Spleen (tissue), 11 donors: ENCODE measurements at regions not wholly inside any gene's neighbourhood (a gene's known extent, or its start where the extent isn't known, plus 50 kb on each side); places are given as distances from the start of the nearest gene placed in this dataset.

Experiments
- DNase-seq: peaks from one replicate; pipeline ENCODE4 v3.0.0-alpha.2; 2020
- H3K27ac ChIP-seq, 8 donors: fragments of 200-600 bp; sonication (generic) in 7 of 8; 1 replicate in 4 of 8; 2 replicates in 4 of 8; pipeline versions ENCODE4 v1.5.0 to v1.8.0; 2016 to 2021; ENCODE audit warnings: inconsistent platforms in 4 of 8, mild to moderate bottlenecking in 4 of 8, moderate library complexity in 1 of 8
- H3K27me3 ChIP-seq, 7 donors: fragments of 200-600 bp; sonication (generic) in 6 of 7; replicated peaks in 1 of 7; 1 replicate in 4 of 7; 2 replicates in 3 of 7; pipeline versions ENCODE4 v1.5.0 to v1.8.0; 2016 to 2021; ENCODE audit warnings: inconsistent platforms in 3 of 7, mild to moderate bottlenecking in 1 of 7
- H3K36me3 ChIP-seq, 6 donors: fragments of 200-600 bp; sonication (generic) in 5 of 6; 1 replicate in 4 of 6; 2 replicates in 2 of 6; pipeline versions ENCODE4 v1.5.0 to v1.8.0; 2016 to 2021; ENCODE audit warnings: inconsistent platforms in 2 of 6
- H3K4me1 ChIP-seq, 6 donors: fragments of 200-600 bp; sonication (generic) in 5 of 6; 1 replicate in 3 of 6; 2 replicates in 3 of 6; pipeline versions ENCODE4 v1.5.0 to v1.8.0; 2016 to 2021; ENCODE audit warnings: inconsistent platforms in 3 of 6
- H3K4me3 ChIP-seq, 8 donors: fragments of 200-600 bp; sonication (generic) in 7 of 8; 1 replicate in 4 of 8; 2 replicates in 4 of 8; pipeline versions ENCODE4 v1.5.0 to v1.8.0; 2016 to 2021; ENCODE audit warnings: inconsistent platforms in 4 of 8, mild to moderate bottlenecking in 4 of 8, moderate library complexity in 2 of 8
- H3K9me3 ChIP-seq, 8 donors: fragments of 200-600 bp; sonication (generic) in 7 of 8; 1 replicate in 4 of 8; 2 replicates in 4 of 8; pipeline versions ENCODE4 v1.5.0 to v1.8.0; 2016 to 2021; ENCODE audit warnings: inconsistent platforms in 4 of 8
- POLR2A ChIP-seq, 3 donors: fragments of 450-650 bp; IDR thresholded peaks; one replicate each; pipeline ENCODE4 v1.5.1; 2017; ENCODE audit warnings: antibody characterized with exemption in 3 of 3, mild to moderate bottlenecking in 1 of 3
- POLR2AphosphoS5 ChIP-seq, 3 donors: sonication (generic); formaldehyde crosslinking; IDR thresholded peaks; one replicate each; pipeline ENCODE4 v1.5.1; 2017; ENCODE audit warnings: antibody characterized with exemption in 3 of 3
- WGBS, 5 donors: extraction: QIAGEN DNeasy Blood & Tissue Kit in 3 of 5; methylation state at CpG; one replicate each; pipeline versions ENCODE4 v1.1.5 to v1.1.7; 2013 to 2018; 5-methylcytosine and 5-hydroxymethylcytosine counted together
- intact Hi-C: fragments of 100-400 bp; cut with DNase I; formaldehyde crosslinking; loops from one replicate; pipeline ENCODE4 v1.15.0; 2023; ENCODE audit warnings: low total_unique reads
- TF ChIP-seq, protein P1 (sequence below), 11 experiments: fragments of 200-600 bp in 7 of 11; fragments of 450-650 bp in 4 of 11; sonication (generic) in 4 of 11; IDR thresholded peaks in 8 of 11; conservative IDR thresholded peaks in 3 of 11; 1 replicate in 7 of 11; 2 replicates in 4 of 11; pipeline versions ENCODE4 v1.4.0 to v1.8.0; 2016 to 2021; ENCODE audit warnings: antibody characterized with exemption in 11 of 11, inconsistent platforms in 4 of 11, mild to moderate bottlenecking in 1 of 11
- donor health status: healthy with polysubstance abuse.
- donor health status: DM: no; HTN: no; CAD: no; lungs with moderate emphysema.
- donor health status: DM: no; HTN: no; CAD: no.
- donor health status: Bipolar disorder and iron deficiency.
- donor health status: healthy.
- donor health status: DM: no; HTN: no; CAD: no.
- donor health status: DM: yes; HTN: yes; CAD: no.

DNA sequence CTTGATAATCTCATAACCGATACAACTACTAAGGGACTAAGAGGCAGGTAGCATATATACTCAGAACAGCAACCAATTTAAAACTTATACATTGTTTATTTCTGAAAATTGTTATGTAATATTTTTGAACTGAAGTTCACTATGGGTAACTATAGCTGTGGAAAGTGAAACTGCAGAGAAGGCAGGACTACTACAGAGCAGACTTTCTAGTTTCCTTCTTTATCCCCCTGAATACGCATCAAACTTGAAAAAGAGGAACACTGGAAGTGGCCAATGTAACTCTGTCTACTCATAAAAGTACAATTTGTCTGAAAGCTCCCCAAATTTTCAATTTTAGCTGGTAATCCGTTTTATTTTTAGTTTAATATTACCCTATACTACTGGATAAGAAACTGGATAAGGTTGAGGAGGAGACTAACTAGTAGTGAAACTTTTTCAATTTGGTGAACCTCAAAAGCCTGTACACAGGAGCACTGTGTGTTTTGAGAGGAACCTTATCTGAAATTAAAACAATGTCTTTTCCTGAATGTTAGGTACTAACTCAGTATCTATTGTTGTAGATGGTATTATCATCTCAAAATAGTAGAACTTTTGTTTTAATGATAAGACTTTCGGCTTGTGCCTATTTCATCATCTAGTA is 225.8 kb downstream of the GABRG1 start:
- H3K27me3 ChIP-seq = no peaks in the 10 kb centered on the region
- intact Hi-C loops = no loop called here
- TF ChIP-seq POLR2A (IDR thresholded peaks at IDR 0.05) = no peak
- no peak for TF ChIP-seq POLR2AphosphoS5 (IDR thresholded peaks at IDR 0.05)
- TF ChIP-seq, protein P1, sequence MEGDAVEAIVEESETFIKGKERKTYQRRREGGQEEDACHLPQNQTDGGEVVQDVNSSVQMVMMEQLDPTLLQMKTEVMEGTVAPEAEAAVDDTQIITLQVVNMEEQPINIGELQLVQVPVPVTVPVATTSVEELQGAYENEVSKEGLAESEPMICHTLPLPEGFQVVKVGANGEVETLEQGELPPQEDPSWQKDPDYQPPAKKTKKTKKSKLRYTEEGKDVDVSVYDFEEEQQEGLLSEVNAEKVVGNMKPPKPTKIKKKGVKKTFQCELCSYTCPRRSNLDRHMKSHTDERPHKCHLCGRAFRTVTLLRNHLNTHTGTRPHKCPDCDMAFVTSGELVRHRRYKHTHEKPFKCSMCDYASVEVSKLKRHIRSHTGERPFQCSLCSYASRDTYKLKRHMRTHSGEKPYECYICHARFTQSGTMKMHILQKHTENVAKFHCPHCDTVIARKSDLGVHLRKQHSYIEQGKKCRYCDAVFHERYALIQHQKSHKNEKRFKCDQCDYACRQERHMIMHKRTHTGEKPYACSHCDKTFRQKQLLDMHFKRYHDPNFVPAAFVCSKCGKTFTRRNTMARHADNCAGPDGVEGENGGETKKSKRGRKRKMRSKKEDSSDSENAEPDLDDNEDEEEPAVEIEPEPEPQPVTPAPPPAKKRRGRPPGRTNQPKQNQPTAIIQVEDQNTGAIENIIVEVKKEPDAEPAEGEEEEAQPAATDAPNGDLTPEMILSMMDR (IDR thresholded peaks at IDR 0.05 in 8 of 11, conservative IDR thresholded peaks at IDR 0.05 in 3 of 11) = no peak
- 45 to 55% (median 51%) methylated on average over 4 of the region's 4 CpGs for WGBS, 5 donors
- H3K4me3 ChIP-seq = no peak overlapping the region
- peak overlapping the region in 1 of 8 donors; percentile 29 for H3K27ac ChIP-seq
- H3K9me3 ChIP-seq = peaks cover 0 to 38% (median 8%) of the 10 kb centered on the region in 8 donors
- H3K36me3 ChIP-seq = no peaks in the 10 kb centered on the region
- no peaks in the 10 kb centered on the region for H3K4me1 ChIP-seq
- no peak for DNase-seq

DNA sequence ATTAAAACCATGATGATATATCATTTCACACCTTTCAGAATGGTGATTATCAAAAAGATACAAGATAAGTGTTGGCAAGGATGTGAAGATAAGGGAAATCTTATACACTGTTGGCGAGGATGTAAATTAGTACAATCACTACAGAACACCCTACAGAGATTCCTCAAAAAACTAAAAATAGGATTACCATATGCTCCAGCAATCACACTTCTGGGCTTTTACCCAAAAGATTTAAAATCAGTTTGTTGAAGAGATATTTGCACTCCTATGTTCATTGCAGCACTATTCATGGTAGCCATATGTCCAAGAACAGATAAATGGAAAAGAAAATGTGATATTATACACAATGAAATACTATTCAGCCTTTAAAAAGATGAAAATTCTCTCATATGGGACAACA is 240.4 kb downstream of the GABRG1 start:
- DNase-seq = no peak
- H3K27ac ChIP-seq = no peak overlapping the region
- no peak for TF ChIP-seq POLR2AphosphoS5 (IDR thresholded peaks at IDR 0.05)
- TF ChIP-seq, protein P1 (IDR thresholded peaks at IDR 0.05 in 8 of 11, conservative IDR thresholded peaks at IDR 0.05 in 3 of 11) = no peak
- no peak for TF ChIP-seq POLR2A (IDR thresholded peaks at IDR 0.05)
- WGBS, 5 donors = 85 to 95% (median 91%) methylated on average over 1 of the region's 1 CpG
- H3K4me3 ChIP-seq = no peak overlapping the region
- no peaks in the 10 kb centered on the region for H3K4me1 ChIP-seq
- intact Hi-C loops = no loop called here
- peaks cover 0 to 54% (median 21%) of the 10 kb centered on the region in 8 donors for H3K9me3 ChIP-seq
- H3K27me3 ChIP-seq = no peaks in the 10 kb centered on the region
- no peaks in the 10 kb centered on the region for H3K36me3 ChIP-seq

GRCh38 chr4:45876235-45876890 is 247.5 kb downstream of the GABRG1 start:
- no peak for TF ChIP-seq POLR2A (IDR thresholded peaks at IDR 0.05)
- H3K9me3 ChIP-seq = no peaks in the 10 kb centered on the region

GRCh38 chr4:45869184-45869583 is 254.7 kb downstream of the GABRG1 start:
- no peak for TF ChIP-seq POLR2A (IDR thresholded peaks at IDR 0.05)
- no peak for TF ChIP-seq POLR2AphosphoS5 (IDR thresholded peaks at IDR 0.05)
- TF ChIP-seq, protein P1 (IDR thresholded peaks at IDR 0.05 in 8 of 11, conservative IDR thresholded peaks at IDR 0.05 in 3 of 11) = no peak
- Histone ChIP-seq H3K9me3 (no peaks in the 10 kb centered on the region), H3K27ac (no peak overlapping the region), H3K36me3 (no peaks in the 10 kb centered on the region), H3K4me3 (no peak overlapping the region), H3K27me3 (no peaks in the 10 kb centered on the region), H3K4me1 (no peaks in the 10 kb centered on the region)
- WGBS, 5 donors = 87 to 93% (median 90%) methylated on average over 3 of the region's 3 CpGs
- intact Hi-C loops = no loop called here
- no peak for DNase-seq

More at GRCh38 chr4:45876235-45876890, 247.5 kb downstream of the GABRG1 start:
- Histone ChIP-seq H3K27ac (no peak overlapping the region), H3K4me1 (no peaks in the 10 kb centered on the region), H3K36me3 (no peaks in the 10 kb centered on the region), H3K4me3 (no peak overlapping the region), H3K27me3 (no peaks in the 10 kb centered on the region)
- intact Hi-C loops = no loop called here
- 81 to 90% (median 85%) methylated on average over 2 of the region's 2 CpGs for WGBS, 5 donors
- no peak for DNase-seq
